Thyroid gland (tissue), 4 donors: ENCODE measurements at regions not wholly inside any gene's neighbourhood (a gene's known extent, or its start where the extent isn't known, plus 50 kb on each side); places are given as distances from the start of the nearest gene placed in this dataset.

Experiments
- POLR2A ChIP-seq, 2 donors: fragments of 450-650 bp; IDR thresholded peaks; one replicate each; pipeline ENCODE4 v1.6.1; 2017; ENCODE audit warnings: antibody characterized with exemption in 2 of 2, mild to moderate bottlenecking in 2 of 2, moderate library complexity in 1 of 2
- TF ChIP-seq, protein P1 (sequence below), 6 experiments: fragments of 200-600 bp in 3 of 6; fragments of 450-650 bp in 3 of 6; sonication (generic) in 3 of 6; IDR thresholded peaks; one replicate each; pipeline ENCODE4 v1.5.1; 2016 to 2019; ENCODE audit warnings: antibody characterized with exemption in 6 of 6, mild to moderate bottlenecking in 2 of 6, inconsistent platforms in 1 of 6, moderate library complexity in 1 of 6

DNA sequence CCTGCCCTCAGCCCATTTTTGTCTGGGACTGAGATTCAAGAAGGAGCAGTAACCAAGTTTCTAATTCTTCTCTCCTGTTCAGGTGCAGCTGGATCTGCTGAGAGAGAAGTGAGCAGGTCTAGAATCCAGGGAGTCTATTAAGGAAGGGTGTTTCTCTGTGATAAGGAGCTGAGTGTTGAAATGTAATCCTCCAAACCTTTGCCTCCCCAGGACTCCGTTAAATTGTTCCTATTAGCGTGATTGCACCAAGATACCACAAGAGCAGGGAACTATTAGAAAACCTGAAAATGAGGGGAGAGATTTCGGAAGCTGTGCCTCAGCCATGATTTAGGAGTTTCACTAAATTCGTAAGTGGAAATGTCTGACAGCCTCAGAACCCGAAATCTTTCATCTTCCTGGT, 192.6 kb downstream of the EBLN2 start:
- TF ChIP-seq, protein P1, sequence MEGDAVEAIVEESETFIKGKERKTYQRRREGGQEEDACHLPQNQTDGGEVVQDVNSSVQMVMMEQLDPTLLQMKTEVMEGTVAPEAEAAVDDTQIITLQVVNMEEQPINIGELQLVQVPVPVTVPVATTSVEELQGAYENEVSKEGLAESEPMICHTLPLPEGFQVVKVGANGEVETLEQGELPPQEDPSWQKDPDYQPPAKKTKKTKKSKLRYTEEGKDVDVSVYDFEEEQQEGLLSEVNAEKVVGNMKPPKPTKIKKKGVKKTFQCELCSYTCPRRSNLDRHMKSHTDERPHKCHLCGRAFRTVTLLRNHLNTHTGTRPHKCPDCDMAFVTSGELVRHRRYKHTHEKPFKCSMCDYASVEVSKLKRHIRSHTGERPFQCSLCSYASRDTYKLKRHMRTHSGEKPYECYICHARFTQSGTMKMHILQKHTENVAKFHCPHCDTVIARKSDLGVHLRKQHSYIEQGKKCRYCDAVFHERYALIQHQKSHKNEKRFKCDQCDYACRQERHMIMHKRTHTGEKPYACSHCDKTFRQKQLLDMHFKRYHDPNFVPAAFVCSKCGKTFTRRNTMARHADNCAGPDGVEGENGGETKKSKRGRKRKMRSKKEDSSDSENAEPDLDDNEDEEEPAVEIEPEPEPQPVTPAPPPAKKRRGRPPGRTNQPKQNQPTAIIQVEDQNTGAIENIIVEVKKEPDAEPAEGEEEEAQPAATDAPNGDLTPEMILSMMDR (IDR thresholded peaks at IDR 0.05), result no peak
- TF ChIP-seq POLR2A (IDR thresholded peaks at IDR 0.05), result no peak
